ENCODE measurements at regions not wholly inside any gene's neighbourhood (a gene's known extent, or its start where the extent isn't known, plus 50 kb on each side); places are given as distances from the start of the nearest gene placed in this dataset.

GRCh38 chr22:48645766-48646165 lies 1181.9 kb downstream of the BRD1 start:
- no peak for DNase-seq

GRCh38 chr22:48644997-48645396 lies 1182.7 kb downstream of the BRD1 start:
- DNase-seq, result no peak

GRCh38 chr22:48644108-48644507 lies 1183.6 kb downstream of the BRD1 start:
- no peak for DNase-seq

- DNase-seq, result no peak
Observed at GRCh38 chr22:48643066-48643731, 1184.5 kb downstream of the BRD1 start.

- no peak for DNase-seq
Observed at GRCh38 chr22:48642550-48642949, 1185.1 kb downstream of the BRD1 start.

GRCh38 chr22:48641906-48642475 lies 1185.7 kb downstream of the BRD1 start:
- DNase-seq, result no peak

- no peak for DNase-seq
Observed at GRCh38 chr22:48640890-48641841, 1186.5 kb downstream of the BRD1 start.

- DNase-seq, result no peak
Observed at GRCh38 chr22:48639896-48640748, 1187.6 kb downstream of the BRD1 start.

- no peak for DNase-seq
Observed at GRCh38 chr22:48639021-48639795, 1188.5 kb downstream of the BRD1 start.

GRCh38 chr22:48637231-48637630 lies 1190.4 kb downstream of the BRD1 start:
- no peak for DNase-seq

- no peak for DNase-seq
Observed at GRCh38 chr22:48636746-48637145, 1190.9 kb downstream of the BRD1 start.

- DNase-seq, result no peak
Observed at GRCh38 chr22:48635816-48636215, 1191.9 kb downstream of the BRD1 start.

- DNase-seq, result no peak
Observed at GRCh38 chr22:48635031-48635430, 1192.6 kb downstream of the BRD1 start.

- DNase-seq, result no peak
Observed at GRCh38 chr22:48633996-48634836, 1193.5 kb downstream of the BRD1 start.

GRCh38 chr22:48632646-48633246 lies 1194.9 kb downstream of the BRD1 start:
- no peak for DNase-seq

GRCh38 chr22:48631288-48631863 lies 1196.3 kb downstream of the BRD1 start:
- DNase-seq, result no peak

- no peak for DNase-seq
Observed at GRCh38 chr22:48630848-48631247, 1196.8 kb downstream of the BRD1 start.

GRCh38 chr22:48630433-48630754 lies 1197.3 kb downstream of the BRD1 start:
- no peak for DNase-seq

GRCh38 chr22:48629631-48630432 lies 1197.8 kb downstream of the BRD1 start:
- no peak for DNase-seq
